GM23338 (cell line): ENCODE measurements at regions not wholly inside any gene's neighbourhood (a gene's known extent, or its start where the extent isn't known, plus 50 kb on each side); places are given as distances from the start of the nearest gene placed in this dataset.

ENCODE experiments used
- ATAC-seq: fragments of 200-7000 bp; cut with Tn5 transposase; 3 replicates; pipeline ENCODE4 v1.9.1; 2020
- DNase-seq: peaks from one replicate; pipeline ENCODE4 v3.0.0-alpha.2; 2015; ENCODE audit warnings: low spot score
- H2AFZ ChIP-seq: fragments of 200-600 bp; sonication (generic); 2 replicates; pipeline ENCODE4 v1.8.0; 2016; ENCODE audit warnings: antibody characterized with exemption, mild to moderate bottlenecking, moderate library complexity
- H3F3A ChIP-seq: fragments of 200-600 bp; sonication (generic); replicated peaks from 2 replicates; pipeline ENCODE4 v1.8.0; 2017; ENCODE audit warnings: antibody characterized with exemption, mixed run types, low read depth
- H3K27ac ChIP-seq: fragments of 200-600 bp; sonication (generic); 2 replicates; pipeline ENCODE4 v1.6.1; 2016; ENCODE audit warnings: low read depth
- H3K27me3 ChIP-seq: fragments of 200-600 bp; sonication (generic); 2 replicates; pipeline ENCODE4 v1.8.0; 2016; ENCODE audit warnings: mild to moderate bottlenecking, mixed run types, moderate library complexity; ENCODE audit not compliant: insufficient read depth
- H3K36me3 ChIP-seq: fragments of 200-600 bp; sonication (generic); 2 replicates; pipeline ENCODE4 v1.8.0; 2016; ENCODE audit warnings: mild to moderate bottlenecking; ENCODE audit not compliant: insufficient read depth
- H3K4me1 ChIP-seq: fragments of 200-600 bp; sonication (generic); 2 replicates; pipeline ENCODE4 v1.8.0; 2016; ENCODE audit warnings: mild to moderate bottlenecking, moderate library complexity; ENCODE audit not compliant: insufficient read depth
- H3K4me2 ChIP-seq: fragments of 200-600 bp; sonication (generic); 2 replicates; pipeline ENCODE4 v1.7.1; 2017; ENCODE audit warnings: mixed run types
- H3K4me3 ChIP-seq: fragments of 200-600 bp; sonication (generic); 2 replicates; pipeline ENCODE4 v1.6.1; 2016; ENCODE audit warnings: mixed run types
- H3K79me2 ChIP-seq: fragments of 200-600 bp; sonication (generic); replicated peaks from 2 replicates; pipeline ENCODE4 v1.8.0; 2017; ENCODE audit warnings: mild to moderate bottlenecking; ENCODE audit not compliant: insufficient read depth
- H3K9me2 ChIP-seq: fragments of 200-600 bp; sonication (generic); 2 replicates; pipeline ENCODE4 v1.8.0; 2017; ENCODE audit not compliant: insufficient read depth
- H4K20me1 ChIP-seq: fragments of 200-600 bp; sonication (generic); replicated peaks from 2 replicates; pipeline ENCODE4 v1.8.0; 2017; ENCODE audit warnings: mild to moderate bottlenecking; ENCODE audit not compliant: insufficient read depth
- H3K27ac Mint-ChIP-seq: 2 replicates; pipeline ENCODE4 v1.8.0; 2020; ENCODE audit warnings: inconsistent platforms, mild to moderate bottlenecking, moderate library complexity, mixed read lengths
- H3K27me3 Mint-ChIP-seq: 3 replicates; pipeline ENCODE4 v1.8.0; 2022; ENCODE audit warnings: low read depth, mild to moderate bottlenecking, moderate library complexity, mixed read lengths, inconsistent platforms; ENCODE audit not compliant: insufficient read depth, poor library complexity
- H3K36me3 Mint-ChIP-seq: 3 replicates; pipeline ENCODE4 v1.8.0; 2021; ENCODE audit warnings: low read depth, mild to moderate bottlenecking, inconsistent platforms, moderate library complexity, mixed read lengths
- H3K4me1 Mint-ChIP-seq: 3 replicates; pipeline ENCODE4 v1.8.0; 2020; ENCODE audit warnings: mild to moderate bottlenecking, inconsistent platforms, mixed read lengths
- H3K4me3 Mint-ChIP-seq: 3 replicates; pipeline ENCODE4 v1.8.0; 2021; ENCODE audit warnings: moderate library complexity, mild to moderate bottlenecking, inconsistent platforms, mixed read lengths
- H3K9me3 Mint-ChIP-seq: 3 replicates; pipeline ENCODE4 v1.8.0; 2020; ENCODE audit warnings: moderate library complexity, mild to moderate bottlenecking, inconsistent platforms, mixed read lengths
- CREB1 ChIP-seq: fragments of 250-450 bp; sonication (Bioruptor Pico); IDR thresholded peaks from 2 replicates; pipeline ENCODE4 v1.5.0; 2020; ENCODE audit warnings: low read depth, mild to moderate bottlenecking, moderate library complexity
- ETS1 ChIP-seq: IDR thresholded peaks from 2 replicates; pipeline ENCODE4 v1.6.1; 2016; ENCODE audit warnings: antibody characterized with exemption
- EZH2 ChIP-seq: fragments of 200-600 bp; sonication (generic); IDR thresholded peaks from one replicate; pipeline ENCODE4 v1.8.0; 2017; ENCODE audit warnings: antibody characterized with exemption, mild to moderate bottlenecking, low read depth; ENCODE audit not compliant: unreplicated experiment
- POLR2AphosphoS5 ChIP-seq: IDR thresholded peaks from 2 replicates; pipeline ENCODE4 v1.6.1; 2016; ENCODE audit warnings: antibody characterized with exemption, low read depth
- ZNF331 ChIP-seq: fragments of 250-450 bp; sonication (Bioruptor Pico); IDR thresholded peaks from 2 replicates; pipeline ENCODE4 v1.5.0; 2020; ENCODE audit warnings: low read depth, mild to moderate bottlenecking, moderate library complexity
- ZNF462 ChIP-seq: fragments of 250-450 bp; sonication (Bioruptor Pico); IDR thresholded peaks from 2 replicates; pipeline ENCODE4 v1.5.0; 2020; ENCODE audit warnings: mild to moderate bottlenecking, moderate library complexity
- TF ChIP-seq, protein P1 (sequence below), 2 experiments: fragments of 200-600 bp in 1 of 2; sonication (generic) in 1 of 2; conservative IDR thresholded peaks; 2 replicates each; pipeline versions ENCODE4 v1.5.1 to v1.6.1; 2016 to 2017; ENCODE audit warnings: antibody characterized with exemption in 2 of 2, low read depth in 2 of 2, mild to moderate bottlenecking in 2 of 2, moderate library complexity in 1 of 2

- TF ChIP-seq POLR2AphosphoS5 (no peak), EZH2 (no peak)
Observed at GRCh38 chr10:4399556-4399955, 426.5 kb upstream of the AKR1E2 start (continued).

DNA sequence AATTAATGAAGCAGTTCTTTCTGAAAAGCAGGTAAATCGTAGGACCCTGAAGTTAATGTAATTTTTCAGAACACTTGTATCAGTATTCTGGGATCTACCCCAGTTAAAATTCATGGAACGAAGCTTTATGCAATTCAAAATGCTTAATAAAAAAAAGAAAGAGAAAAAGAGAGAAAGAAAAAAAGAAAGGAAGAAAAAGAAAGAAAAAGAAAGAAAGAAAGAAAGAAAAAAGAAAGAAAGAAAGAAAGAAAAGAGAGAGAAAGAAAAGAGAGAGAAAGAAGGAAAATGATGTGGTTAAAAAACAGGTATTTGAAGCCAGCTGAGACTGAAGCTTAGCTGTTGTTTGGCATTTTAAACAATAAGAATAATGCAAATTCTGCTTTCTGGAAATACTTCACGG is 427.4 kb upstream of the AKR1E2 start:
- DNase-seq (no peak), ATAC-seq (no peak)
- no peak overlapping the region for H3K4me3 ChIP-seq
- H3F3A ChIP-seq, result no peaks in the 10 kb centered on the region
- H3K4me1 ChIP-seq, result no peaks in the 10 kb centered on the region
- no peaks in the 10 kb centered on the region for H3K27me3 ChIP-seq
- Mint-ChIP-seq H3K9me3 (no peaks in the 10 kb centered on the region), H3K4me1 (no peaks in the 10 kb centered on the region; the same call in 2 of the 3 replicates), H3K27ac (no peak overlapping the region), H3K27me3 (no peaks in the 10 kb centered on the region), H3K4me3 (no peak overlapping the region), H3K36me3 (no peaks in the 10 kb centered on the region)
- no peak overlapping the region for H3K27ac ChIP-seq
- no peaks in the 10 kb centered on the region for H3K36me3 ChIP-seq
- no peaks in the 10 kb centered on the region for H3K79me2 ChIP-seq
- no peak overlapping the region for H2AFZ ChIP-seq
- no peaks in the 10 kb centered on the region; the same call in 1 of the 2 replicates for H3K9me2 ChIP-seq
- no peak overlapping the region for H3K4me2 ChIP-seq
- H4K20me1 ChIP-seq, result no peaks in the 10 kb centered on the region
- no peak for TF ChIP-seq ETS1
- no peak for TF ChIP-seq ZNF462
- TF ChIP-seq CREB1 (CRISPR knock-in tag), result no peak
- TF ChIP-seq EZH2, result no peak
- TF ChIP-seq, protein P1, sequence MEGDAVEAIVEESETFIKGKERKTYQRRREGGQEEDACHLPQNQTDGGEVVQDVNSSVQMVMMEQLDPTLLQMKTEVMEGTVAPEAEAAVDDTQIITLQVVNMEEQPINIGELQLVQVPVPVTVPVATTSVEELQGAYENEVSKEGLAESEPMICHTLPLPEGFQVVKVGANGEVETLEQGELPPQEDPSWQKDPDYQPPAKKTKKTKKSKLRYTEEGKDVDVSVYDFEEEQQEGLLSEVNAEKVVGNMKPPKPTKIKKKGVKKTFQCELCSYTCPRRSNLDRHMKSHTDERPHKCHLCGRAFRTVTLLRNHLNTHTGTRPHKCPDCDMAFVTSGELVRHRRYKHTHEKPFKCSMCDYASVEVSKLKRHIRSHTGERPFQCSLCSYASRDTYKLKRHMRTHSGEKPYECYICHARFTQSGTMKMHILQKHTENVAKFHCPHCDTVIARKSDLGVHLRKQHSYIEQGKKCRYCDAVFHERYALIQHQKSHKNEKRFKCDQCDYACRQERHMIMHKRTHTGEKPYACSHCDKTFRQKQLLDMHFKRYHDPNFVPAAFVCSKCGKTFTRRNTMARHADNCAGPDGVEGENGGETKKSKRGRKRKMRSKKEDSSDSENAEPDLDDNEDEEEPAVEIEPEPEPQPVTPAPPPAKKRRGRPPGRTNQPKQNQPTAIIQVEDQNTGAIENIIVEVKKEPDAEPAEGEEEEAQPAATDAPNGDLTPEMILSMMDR (conservative IDR thresholded peaks at IDR 0.05; ENCODE audit: low read depth in 2 of 2), result no peak
- TF ChIP-seq ZNF331 (CRISPR knock-in tag), result no peak
